ENCODE measurements at regions not wholly inside any gene's neighbourhood (a gene's known extent, or its start where the extent isn't known, plus 50 kb on each side); places are given as distances from the start of the nearest gene placed in this dataset.

GRCh38 chr4:97359826-97360225 lies 783.5 kb downstream of the STPG2 start:
- Histone ChIP-seq H3K27ac (no peak overlapping the region), H3K4me3 (no peak overlapping the region), H3K9me3 (no peaks in the 10 kb centered on the region), H3K36me3 (no peaks in the 10 kb centered on the region), H3K27me3 (no peaks in the 10 kb centered on the region), H3K4me1 (no peaks in the 10 kb centered on the region)
- no peak for DNase-seq
- 82 to 95% methylated on average over 2 of the region's 2 CpGs for WGBS, 2 donors (ENCODE audit: low coverage in 1 of 2)
- intact Hi-C loops (cut with DNase I; ENCODE audit: low total_unique reads), result no loop called here
- TF ChIP-seq EP300 (IDR thresholded peaks at IDR 0.05; ENCODE audit: low read depth) (no peak), POLR2A (IDR thresholded peaks at IDR 0.05) (no peak), POLR2AphosphoS5 (IDR thresholded peaks at IDR 0.05) (no peak), CTCF (IDR thresholded peaks at IDR 0.05) (no peak)
- in situ Hi-C loops (cut with MboI; ENCODE audit: low pct_ligation_motif_present in 1 of 4, low pct_unique_long_range_greater_than_20kb in 1 of 4, low sequenced_read_pairs in 3 of 4), result no loop called here

- Histone ChIP-seq H3K36me3 (no peaks in the 10 kb centered on the region), H3K9me3 (no peaks in the 10 kb centered on the region), H3K4me3 (no peak overlapping the region), H3K27ac (no peak overlapping the region), H3K27me3 (no peaks in the 10 kb centered on the region), H3K4me1 (no peaks in the 10 kb centered on the region)
- TF ChIP-seq POLR2A (IDR thresholded peaks at IDR 0.05), result no peak
- TF ChIP-seq POLR2AphosphoS5 (IDR thresholded peaks at IDR 0.05), result no peak
- in situ Hi-C loops (cut with MboI; ENCODE audit: low pct_ligation_motif_present in 1 of 4, low pct_unique_long_range_greater_than_20kb in 1 of 4, low sequenced_read_pairs in 3 of 4) (no loop called here), intact Hi-C loops (cut with DNase I; ENCODE audit: low total_unique reads) (no loop called here)
- no peak for DNase-seq
Observed at GRCh38 chr4:97360733-97361132, 782.5 kb downstream of the STPG2 start.

- H3K27ac ChIP-seq, result no peak overlapping the region
- no peak overlapping the region for H3K4me3 ChIP-seq
- TF ChIP-seq POLR2AphosphoS5 (IDR thresholded peaks at IDR 0.05), result no peak
- TF ChIP-seq POLR2A (IDR thresholded peaks at IDR 0.05), result no peak
- no peak for TF ChIP-seq CTCF (IDR thresholded peaks at IDR 0.05)
- TF ChIP-seq EP300 (IDR thresholded peaks at IDR 0.05; ENCODE audit: low read depth), result no peak
- DNase-seq, result no peak
- no peaks in the 10 kb centered on the region for H3K4me1 ChIP-seq
- H3K9me3 ChIP-seq, result no peaks in the 10 kb centered on the region
- no peaks in the 10 kb centered on the region for H3K27me3 ChIP-seq
- intact Hi-C loops (cut with DNase I; ENCODE audit: low total_unique reads) (no loop called here), in situ Hi-C loops (cut with MboI; ENCODE audit: low pct_ligation_motif_present in 1 of 4, low pct_unique_long_range_greater_than_20kb in 1 of 4, low sequenced_read_pairs in 3 of 4) (no loop called here)
- H3K36me3 ChIP-seq, result no peaks in the 10 kb centered on the region
Observed at GRCh38 chr4:97367878-97368277, 775.4 kb downstream of the STPG2 start.

- Histone ChIP-seq H3K9me3 (no peaks in the 10 kb centered on the region), H3K4me3 (no peak overlapping the region), H3K27ac (no peak overlapping the region), H3K4me1 (no peaks in the 10 kb centered on the region), H3K36me3 (no peaks in the 10 kb centered on the region), H3K27me3 (no peaks in the 10 kb centered on the region)
- DNase-seq, result no peak
- TF ChIP-seq CTCF (IDR thresholded peaks at IDR 0.05), result no peak
- no peak for TF ChIP-seq POLR2A (IDR thresholded peaks at IDR 0.05)
- no peak for TF ChIP-seq POLR2AphosphoS5 (IDR thresholded peaks at IDR 0.05)
- in situ Hi-C loops (cut with MboI; ENCODE audit: low pct_ligation_motif_present in 1 of 4, low pct_unique_long_range_greater_than_20kb in 1 of 4, low sequenced_read_pairs in 3 of 4), result no loop called here
- intact Hi-C loops (cut with DNase I; ENCODE audit: low total_unique reads), result no loop called here
- 56 to 83% methylated on average over 1 to 3 of the region's 3 CpGs for WGBS, 2 donors (ENCODE audit: low coverage in 1 of 2)
Observed at GRCh38 chr4:97370568-97370967, 772.7 kb downstream of the STPG2 start.

- TF ChIP-seq POLR2A (IDR thresholded peaks at IDR 0.05) (no peak), CTCF (IDR thresholded peaks at IDR 0.05) (no peak), EP300 (IDR thresholded peaks at IDR 0.05; ENCODE audit: low read depth) (no peak), POLR2AphosphoS5 (IDR thresholded peaks at IDR 0.05) (no peak)
- no peak overlapping the region for H3K4me3 ChIP-seq
- 62 to 71% methylated on average over 1 of the region's 1 CpG for WGBS, 2 donors (ENCODE audit: low coverage in 1 of 2)
- H3K27me3 ChIP-seq, result no peaks in the 10 kb centered on the region
- in situ Hi-C loops (cut with MboI; ENCODE audit: low pct_ligation_motif_present in 1 of 4, low pct_unique_long_range_greater_than_20kb in 1 of 4, low sequenced_read_pairs in 3 of 4), result no loop called here
- no peaks in the 10 kb centered on the region for H3K4me1 ChIP-seq
- DNase-seq, result no peak
- no peaks in the 10 kb centered on the region for H3K9me3 ChIP-seq
- H3K27ac ChIP-seq, result no peak overlapping the region
- intact Hi-C loops (cut with DNase I; ENCODE audit: low total_unique reads), result no loop called here
- no peaks in the 10 kb centered on the region for H3K36me3 ChIP-seq
Observed at GRCh38 chr4:97374526-97374925, 768.8 kb downstream of the STPG2 start.

All from transverse colon (tissue), 4 donors.